GM21526 (cell line): ENCODE measurements at regions not wholly inside any gene's neighbourhood (a gene's known extent, or its start where the extent isn't known, plus 50 kb on each side); places are given as distances from the start of the nearest gene placed in this dataset.

ENCODE experiments used
- ATAC-seq: cut with Tn5 transposase; IDR thresholded peaks from one replicate; pipeline ENCODE4 v1.9.1; 2021; ENCODE audit warnings: moderate library complexity; ENCODE audit not compliant: unreplicated experiment, low FRiP score

DNA sequence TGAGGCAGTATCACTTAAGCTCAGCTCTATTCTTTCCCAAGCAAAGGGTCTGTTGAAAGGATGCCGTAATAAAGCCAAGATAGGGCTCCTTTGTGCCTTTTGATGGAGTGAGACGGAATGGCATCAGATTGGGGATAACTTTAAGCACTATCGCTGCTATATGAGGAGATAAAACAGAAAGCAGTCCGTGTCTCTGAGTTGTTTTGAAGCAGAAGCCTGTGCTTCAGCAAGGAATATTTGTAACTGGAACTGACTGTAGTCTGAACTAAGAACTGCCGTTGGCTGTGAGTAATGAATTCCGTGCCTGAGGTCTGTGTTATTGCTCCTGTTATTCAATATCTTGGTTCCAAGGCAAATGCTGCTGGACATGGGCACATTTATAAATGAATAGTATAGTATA is 297.4 kb downstream of the ANKRD50 start:
- no peak for ATAC-seq

- no peak for ATAC-seq
Observed at GRCh38 chr4:124417371-124417770, 295.2 kb downstream of the ANKRD50 start.

DNA sequence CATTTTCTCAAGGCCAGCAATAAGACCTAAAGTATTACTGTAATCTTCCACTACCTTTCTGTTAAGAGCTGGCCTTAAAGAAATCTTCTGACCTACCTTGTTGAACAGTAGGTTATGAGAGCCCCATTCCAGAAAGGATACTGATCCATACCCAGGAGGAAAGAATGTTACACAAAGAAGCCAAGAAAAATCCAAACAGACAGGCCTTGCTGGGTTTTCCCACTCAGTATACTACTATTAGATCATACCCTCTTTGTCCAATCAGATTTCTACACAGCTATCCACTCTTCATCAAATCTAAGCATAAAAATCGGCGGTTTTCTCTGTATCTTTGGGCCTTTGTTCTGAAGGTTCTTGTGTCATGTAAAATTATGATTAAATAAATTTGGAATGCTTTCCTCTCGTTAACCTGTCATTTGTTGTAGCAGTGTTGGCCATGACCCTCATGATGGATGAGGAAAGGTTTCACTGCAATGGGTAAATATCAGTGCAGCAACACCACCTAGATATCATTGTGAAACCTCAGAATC is 292.3 kb downstream of the ANKRD50 start:
- ATAC-seq = no peak

- no peak for ATAC-seq
Observed at GRCh38 chr4:124423160-124423559, 289.4 kb downstream of the ANKRD50 start.

DNA sequence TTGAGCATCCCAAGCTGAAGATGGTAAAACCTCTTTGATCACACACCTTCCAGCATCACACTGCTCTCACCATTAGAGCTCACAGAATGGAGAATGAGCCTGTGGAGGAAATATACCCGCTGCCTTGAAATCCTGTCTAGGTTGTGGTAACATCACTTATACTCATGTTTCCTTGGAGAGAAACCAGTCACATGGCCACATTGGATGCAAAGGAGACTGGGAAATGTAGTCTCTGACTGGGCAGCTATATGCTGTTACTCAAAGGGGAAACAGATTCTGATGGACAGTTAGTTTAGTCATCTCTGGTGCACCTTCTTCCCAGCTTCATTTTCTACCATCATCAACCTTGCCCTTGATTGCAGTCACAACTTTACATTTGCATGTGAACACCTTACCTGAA is 286.3 kb downstream of the ANKRD50 start:
- ATAC-seq = no peak

GRCh38 chr4:124427095-124427767 is 285.3 kb downstream of the ANKRD50 start:
- no peak for ATAC-seq

DNA sequence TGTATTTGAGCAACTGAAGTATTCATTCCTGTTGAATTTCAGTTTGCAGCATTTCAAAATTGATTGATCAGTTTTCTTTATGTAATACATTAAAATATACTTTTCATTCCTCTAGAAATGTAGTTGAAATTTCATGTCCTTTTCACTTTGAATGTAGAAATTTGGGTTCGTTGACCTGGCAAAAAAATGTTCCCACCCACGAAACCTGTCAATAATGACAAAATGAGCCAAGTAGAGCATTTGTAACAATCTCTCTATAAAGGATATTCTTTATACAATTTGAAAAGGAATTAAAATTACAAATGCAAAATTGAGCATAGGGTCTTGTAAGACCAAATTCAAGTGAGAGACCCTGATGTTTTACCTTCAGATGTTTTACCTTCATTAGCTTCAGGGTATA is 283.9 kb downstream of the ANKRD50 start:
- no peak for ATAC-seq

- no peak for ATAC-seq
Observed at GRCh38 chr4:124429746-124430250, 282.7 kb downstream of the ANKRD50 start.

GRCh38 chr4:124431653-124432192 is 280.8 kb downstream of the ANKRD50 start:
- no peak for ATAC-seq

DNA sequence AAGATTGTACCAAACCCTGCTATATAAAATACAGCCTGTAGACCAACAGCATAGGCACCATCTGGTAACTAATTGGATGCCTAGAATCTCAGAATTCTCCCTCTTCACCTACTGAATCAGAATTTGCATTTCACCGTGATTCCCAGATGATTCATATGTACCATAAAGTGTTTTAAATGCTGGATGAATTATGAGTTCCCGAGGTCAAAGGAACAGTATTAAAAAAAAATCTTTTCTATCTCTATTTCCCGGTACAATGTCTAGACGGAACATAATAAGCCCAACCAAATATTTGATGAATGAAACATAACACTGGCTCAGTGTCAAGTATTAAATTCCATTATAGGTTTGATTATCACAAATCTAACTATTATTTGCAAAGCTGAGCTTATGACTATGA is 280.0 kb downstream of the ANKRD50 start:
- no peak for ATAC-seq

GRCh38 chr4:124433044-124433443 is 279.5 kb downstream of the ANKRD50 start:
- no peak for ATAC-seq

- ATAC-seq = no peak
Observed at GRCh38 chr4:124433500-124433899, 279.0 kb downstream of the ANKRD50 start.

DNA sequence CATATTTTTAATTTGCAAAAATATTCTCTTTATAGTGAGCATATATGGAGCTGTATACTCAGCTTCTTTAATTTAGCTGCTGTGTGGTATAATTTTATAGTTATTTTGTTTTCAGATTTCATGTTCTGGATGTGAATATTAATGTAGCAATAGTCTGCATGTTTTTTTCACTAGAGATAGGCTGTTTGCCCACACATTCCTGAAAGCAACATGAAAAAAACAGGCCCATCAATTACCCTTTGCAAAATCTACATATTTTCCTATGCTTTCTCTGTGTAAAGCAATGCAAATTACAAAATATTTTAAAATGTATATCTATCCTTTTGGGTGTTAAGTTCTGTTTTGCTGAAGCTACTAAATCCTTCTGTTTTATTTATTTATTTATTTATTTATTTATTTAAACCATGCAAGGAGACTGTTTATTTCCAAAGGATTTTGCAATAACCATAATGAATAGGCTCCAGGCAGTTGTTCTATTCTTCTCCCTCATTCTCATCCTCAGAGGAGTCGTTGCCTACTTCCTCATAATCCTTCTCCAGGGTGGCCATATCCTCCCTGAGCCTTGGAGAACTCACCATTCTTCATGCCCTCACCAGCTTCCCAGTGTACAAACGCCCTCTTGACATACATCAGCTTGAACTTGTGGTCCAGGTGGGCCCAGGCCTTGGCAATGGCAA is 277.1 kb downstream of the ANKRD50 start:
- no peak for ATAC-seq

- no peak for ATAC-seq
Observed at GRCh38 chr4:124437853-124438495, 274.6 kb downstream of the ANKRD50 start.

GRCh38 chr4:124445071-124445470 is 267.5 kb downstream of the ANKRD50 start:
- no peak for ATAC-seq

- ATAC-seq = no peak
Observed at GRCh38 chr4:124449881-124450280, 262.7 kb downstream of the ANKRD50 start.

GRCh38 chr4:124450851-124451250 is 261.7 kb downstream of the ANKRD50 start:
- ATAC-seq = no peak

GRCh38 chr4:124454772-124455270 is 257.7 kb downstream of the ANKRD50 start:
- ATAC-seq = no peak

- ATAC-seq = no peak
Observed at GRCh38 chr4:124455671-124456070, 256.9 kb downstream of the ANKRD50 start.

DNA sequence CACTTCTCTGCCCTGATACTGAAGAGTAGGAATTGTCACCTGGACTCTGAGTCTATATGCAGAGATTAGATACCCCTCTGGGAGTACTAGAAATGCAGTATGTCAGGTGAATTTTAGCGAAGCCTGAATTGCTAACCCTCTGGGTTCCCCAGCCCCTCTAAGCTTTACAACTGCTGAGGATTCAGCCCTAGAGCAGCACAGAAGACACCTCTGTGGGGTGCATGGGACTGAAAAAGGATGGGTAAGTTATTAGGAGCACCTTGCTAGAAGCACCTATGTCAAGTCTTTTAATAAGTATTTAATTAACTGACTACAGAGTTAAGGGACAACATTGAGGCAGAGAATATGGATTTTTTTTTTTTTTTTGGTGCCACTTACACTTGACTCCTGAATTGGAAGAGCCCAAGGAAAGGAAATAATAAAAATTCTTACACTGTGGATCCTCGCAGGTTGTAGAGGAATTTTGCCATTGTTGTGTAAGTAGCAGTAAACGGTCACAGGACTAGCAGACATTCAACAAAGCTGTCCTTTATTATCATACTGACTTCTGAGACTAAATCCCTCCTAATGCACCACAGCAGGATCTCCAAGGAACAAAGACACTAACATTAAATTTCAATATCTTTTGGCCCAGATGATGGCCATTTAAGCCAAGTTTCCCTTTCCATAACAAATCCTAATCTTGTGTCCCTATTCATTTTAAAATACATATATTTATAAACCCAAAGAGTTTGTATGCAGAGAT is 253.2 kb downstream of the ANKRD50 start:
- no peak for ATAC-seq
